Naive thymus-derived CD4-positive, alpha-beta T cell (primary cell): ENCODE measurements at regions not wholly inside any gene's neighbourhood (a gene's known extent, or its start where the extent isn't known, plus 50 kb on each side); places are given as distances from the start of the nearest gene placed in this dataset.
"Not testable (repeated sequence)": the region's sequence is repeated elsewhere in the genome, so short reads cannot be mapped to it uniquely, and the experiment has no call there.

Experiments used
- ATAC-seq: fragments of 150-1000 bp; cut with Tn5 transposase; 2 replicates; pipeline ENCODE4 v1.10.0; 2021; ENCODE audit warnings: mild to moderate bottlenecking, moderate library complexity
- CTCF ChIA-PET: fragments of 350-600 bp; sonication (Branson Sonifier 250); formaldehyde crosslinking; loops from one replicate; lab custom pipeline; 2021; ENCODE audit warnings: antibody characterized with exemption; lab: Charles Lee
- POLR2A ChIA-PET: fragments of 350-600 bp; sonication (Branson Sonifier 250); formaldehyde crosslinking; loops from one replicate; lab custom pipeline; 2021; ENCODE audit warnings: antibody characterized with exemption, inconsistent platforms; lab: Charles Lee
- DNase-seq, 9 donors: peaks; one replicate each; pipeline versions ENCODE4 v3.0.0 to v3.0.0-alpha.2; 2020 to 2022; ENCODE audit warnings: mixed read lengths in 1 of 9
- H3K27ac ChIP-seq: one replicate; pipeline ENCODE4 v1.7.0; 2013; ENCODE audit warnings: mild to moderate bottlenecking, low read depth, low read length, moderate library complexity
- H3K27me3 ChIP-seq, 2 donors: one replicate each; pipeline ENCODE4 v1.7.0; 2013; ENCODE audit warnings: low read length in 2 of 2, mild to moderate bottlenecking in 2 of 2, moderate library complexity in 2 of 2; ENCODE audit not compliant: control insufficient read depth in 2 of 2, insufficient read depth in 2 of 2
- H3K36me3 ChIP-seq, 3 experiments: 1 replicate in 2 of 3; 2 replicates in 1 of 3; pipeline ENCODE4 v1.7.0; 2013; ENCODE audit warnings: low read length in 3 of 3, mild to moderate bottlenecking in 3 of 3, moderate library complexity in 1 of 3; ENCODE audit not compliant: insufficient read depth in 3 of 3, control insufficient read depth in 2 of 3
- H3K4me1 ChIP-seq, 2 donors: one replicate each; pipeline ENCODE4 v1.7.0; 2013; ENCODE audit warnings: low read length in 2 of 2, mild to moderate bottlenecking in 2 of 2, moderate library complexity in 1 of 2; ENCODE audit not compliant: control insufficient read depth in 2 of 2, insufficient read depth in 2 of 2
- H3K4me3 ChIP-seq: 2 replicates; pipeline ENCODE4 v1.7.0; 2013; ENCODE audit warnings: mild to moderate bottlenecking, low read length
- H3K9me3 ChIP-seq, 3 experiments: 1 replicate in 2 of 3; 2 replicates in 1 of 3; pipeline ENCODE4 v1.7.0; 2013; ENCODE audit warnings: low read length in 3 of 3; ENCODE audit not compliant: control insufficient read depth in 2 of 3
- H3K27ac Mint-ChIP-seq, 9 donors: one replicate each; pipeline ENCODE4 v1.8.0; 2020 to 2022; ENCODE audit warnings: mixed read lengths in 9 of 9, mild to moderate bottlenecking in 8 of 9, moderate library complexity in 5 of 9, inconsistent platforms in 2 of 9
- H3K27me3 Mint-ChIP-seq, 5 donors: one replicate each; pipeline ENCODE4 v1.8.0; 2021 to 2022; ENCODE audit warnings: mixed read lengths in 5 of 5, mild to moderate bottlenecking in 1 of 5
- H3K36me3 Mint-ChIP-seq, 5 donors: one replicate each; pipeline ENCODE4 v1.8.0; 2020 to 2022; ENCODE audit warnings: mixed read lengths in 5 of 5, mild to moderate bottlenecking in 3 of 5, inconsistent platforms in 1 of 5
- H3K4me1 Mint-ChIP-seq, 7 donors: one replicate each; pipeline ENCODE4 v1.8.0; 2020 to 2022; ENCODE audit warnings: mixed read lengths in 7 of 7, mild to moderate bottlenecking in 3 of 7, inconsistent platforms in 1 of 7
- H3K4me3 Mint-ChIP-seq, 10 donors: one replicate each; pipeline ENCODE4 v1.8.0; 2020 to 2022; ENCODE audit warnings: mild to moderate bottlenecking in 10 of 10, mixed read lengths in 10 of 10, moderate library complexity in 6 of 10, inconsistent platforms in 2 of 10
- H3K9me3 Mint-ChIP-seq, 11 donors: one replicate each; pipeline ENCODE4 v1.8.0; 2020 to 2022; ENCODE audit warnings: mixed read lengths in 11 of 11, mild to moderate bottlenecking in 4 of 11, inconsistent platforms in 1 of 11, moderate library complexity in 1 of 11
- intact Hi-C, 2 donors: fragments of 100-400 bp; cut with micrococcal nuclease; formaldehyde crosslinking; loops; one replicate each; pipeline ENCODE4 v1.15.1; 2023

GRCh38 chr2:194545978-194546377, 1111.0 kb upstream of the SLC39A10 start:
- H3K9me3 ChIP-seq = no peaks in the 10 kb centered on the region
- Mint-ChIP-seq H3K4me3 (no peak overlapping the region), H3K27ac (no peak overlapping the region)

GRCh38 chr2:194539425-194539824, 1117.6 kb upstream of the SLC39A10 start:
- H3K36me3 Mint-ChIP-seq = no peaks in the 10 kb centered on the region
- H3K9me3 Mint-ChIP-seq = peaks cover 0 to 18% (median 0%) of the 10 kb centered on the region in 11 donors
- no peaks in the 10 kb centered on the region for H3K9me3 ChIP-seq
- no peak overlapping the region for H3K27ac ChIP-seq
- no peak overlapping the region for H3K4me3 Mint-ChIP-seq
- ChIA-PET POLR2A (no interaction called here), CTCF (no interaction called here)
- ATAC-seq = no peak
- intact Hi-C loops = no loop called here
- H3K4me3 ChIP-seq = no peak overlapping the region
- DNase-seq = no peak
- no peaks in the 10 kb centered on the region for H3K27me3 ChIP-seq
- H3K27me3 Mint-ChIP-seq = peaks cover 0 to 8% (median 3%) of the 10 kb centered on the region in 5 donors
- no peaks in the 10 kb centered on the region for H3K4me1 Mint-ChIP-seq
- no peak overlapping the region for H3K27ac Mint-ChIP-seq
- no peaks in the 10 kb centered on the region for H3K36me3 ChIP-seq
- no peaks in the 10 kb centered on the region for H3K4me1 ChIP-seq

More at GRCh38 chr2:194545978-194546377, 1111.0 kb upstream of the SLC39A10 start:
- no peaks in the 10 kb centered on the region for H3K36me3 Mint-ChIP-seq
- Histone ChIP-seq H3K27me3 (no peaks in the 10 kb centered on the region), H3K36me3 (no peaks in the 10 kb centered on the region), H3K27ac (no peak overlapping the region), H3K4me1 (no peaks in the 10 kb centered on the region), H3K4me3 (no peak overlapping the region)
- H3K27me3 Mint-ChIP-seq = peaks cover 0 to 8% (median 0%) of the 10 kb centered on the region in 5 donors
- DNase-seq = no peak
- no peaks in the 10 kb centered on the region for H3K4me1 Mint-ChIP-seq
- ChIA-PET POLR2A (no interaction called here), CTCF (interaction anchor here (1.5 kb wide), 1 partner anchor 1391 kb away, joined by 3 read pairs; no protein-coding TSS in a partner anchor)
- intact Hi-C loops = loop anchor here (1.0 to 5.0 kb wide), 6 partner anchors 772 to 1791 kb away; partner anchors contain the start of gene DNAH7 (in 1 of the 2)
- peaks cover 0 to 10% (median 0%) of the 10 kb centered on the region in 11 donors for H3K9me3 Mint-ChIP-seq
- no peak for ATAC-seq

GRCh38 chr2:194526121-194526520, 1130.9 kb upstream of the SLC39A10 start:
- Mint-ChIP-seq H3K27ac (no peak overlapping the region), H3K27me3 (peaks cover 0 to 2% (median 0%) of the 10 kb centered on the region in 5 donors), H3K4me3 (no peak overlapping the region), H3K36me3 (no peaks in the 10 kb centered on the region), H3K9me3 (no peaks in the 10 kb centered on the region), H3K4me1 (no peaks in the 10 kb centered on the region)
- H3K4me3 ChIP-seq = no peak overlapping the region
- no peaks in the 10 kb centered on the region for H3K9me3 ChIP-seq
- no peak overlapping the region for H3K27ac ChIP-seq
- no peaks in the 10 kb centered on the region for H3K27me3 ChIP-seq
- H3K4me1 ChIP-seq = no peaks in the 10 kb centered on the region
- ATAC-seq (no peak), DNase-seq (no peak)
- ChIA-PET POLR2A (no interaction called here), CTCF (no interaction called here)
- intact Hi-C loops = no loop called here
- no peaks in the 10 kb centered on the region for H3K36me3 ChIP-seq

- no peak for ATAC-seq
- ChIA-PET POLR2A (no interaction called here), CTCF (no interaction called here)
- DNase-seq = no peak
- H3K4me1 ChIP-seq = no peaks in the 10 kb centered on the region
- Mint-ChIP-seq H3K4me1 (no peaks in the 10 kb centered on the region), H3K27ac (no peak overlapping the region), H3K36me3 (no peaks in the 10 kb centered on the region), H3K9me3 (peaks cover 0 to 5% (median 0%) of the 10 kb centered on the region in 11 donors), H3K27me3 (peaks cover 0 to 4% (median 0%) of the 10 kb centered on the region in 5 donors), H3K4me3 (no peak overlapping the region)
- no peak overlapping the region for H3K4me3 ChIP-seq
- H3K36me3 ChIP-seq = no peaks in the 10 kb centered on the region
- no peaks in the 10 kb centered on the region for H3K9me3 ChIP-seq
- H3K27ac ChIP-seq = no peak overlapping the region
- no peaks in the 10 kb centered on the region for H3K27me3 ChIP-seq
- intact Hi-C loops = no loop called here
Measured at GRCh38 chr2:194514281-194514680, 1142.7 kb upstream of the SLC39A10 start.

- H3K4me3 ChIP-seq, H3K4me3 Mint-ChIP-seq, POLR2A ChIA-PET, DNase-seq, H3K27ac Mint-ChIP-seq, H3K27me3 Mint-ChIP-seq, H3K4me1 ChIP-seq, H3K36me3 Mint-ChIP-seq, H3K9me3 ChIP-seq, H3K9me3 Mint-ChIP-seq, H3K4me1 Mint-ChIP-seq, H3K27ac ChIP-seq, intact Hi-C loops, CTCF ChIA-PET, H3K36me3 ChIP-seq, H3K27me3 ChIP-seq, ATAC-seq: not testable (repeated sequence)
Measured at GRCh38 chr2:194511070-194511469, 1146.0 kb upstream of the SLC39A10 start.

- H3K4me3 ChIP-seq, H3K9me3 Mint-ChIP-seq, H3K27me3 Mint-ChIP-seq, H3K36me3 Mint-ChIP-seq, H3K4me1 ChIP-seq, H3K27ac ChIP-seq, H3K27me3 ChIP-seq, H3K4me3 Mint-ChIP-seq, POLR2A ChIA-PET, H3K9me3 ChIP-seq, DNase-seq, CTCF ChIA-PET, H3K27ac Mint-ChIP-seq, H3K4me1 Mint-ChIP-seq, intact Hi-C loops, ATAC-seq, H3K36me3 ChIP-seq: not testable (repeated sequence)
Measured at GRCh38 chr2:194504876-194505275, 1152.2 kb upstream of the SLC39A10 start.

- Mint-ChIP-seq H3K27ac (no peak overlapping the region), H3K4me1 (no peaks in the 10 kb centered on the region), H3K9me3 (peaks cover 0 to 2% (median 0%) of the 10 kb centered on the region in 11 donors), H3K27me3 (no peaks in the 10 kb centered on the region), H3K4me3 (no peak overlapping the region), H3K36me3 (no peaks in the 10 kb centered on the region)
- POLR2A ChIA-PET = no interaction called here
- Histone ChIP-seq H3K9me3 (no peaks in the 10 kb centered on the region), H3K36me3 (no peaks in the 10 kb centered on the region), H3K4me1 (no peaks in the 10 kb centered on the region), H3K27me3 (no peaks in the 10 kb centered on the region), H3K4me3 (no peak overlapping the region), H3K27ac (no peak overlapping the region)
- CTCF ChIA-PET = no interaction called here
- DNase-seq (no peak), ATAC-seq (no peak)
- intact Hi-C loops = no loop called here
Measured at GRCh38 chr2:194495046-194495445, 1162.0 kb upstream of the SLC39A10 start.
